Urinary bladder (tissue), 3 donors: ENCODE measurements at regions not wholly inside any gene's neighbourhood (a gene's known extent, or its start where the extent isn't known, plus 50 kb on each side); places are given as distances from the start of the nearest gene placed in this dataset.

Experiments
- DNase-seq: peaks from one replicate; pipeline ENCODE4 v3.0.0-alpha.2; 2015; ENCODE audit errors: extremely low spot score
- H3K27ac ChIP-seq: one replicate; pipeline ENCODE4 v1.5.1; 2013; ENCODE audit warnings: low read depth, mild to moderate bottlenecking, moderate library complexity
- H3K36me3 ChIP-seq: one replicate; pipeline ENCODE4 v1.6.1; 2013; ENCODE audit warnings: mild to moderate bottlenecking, moderate library complexity; ENCODE audit not compliant: insufficient read depth
- H3K4me1 ChIP-seq: one replicate; pipeline ENCODE4 v1.6.1; 2013; ENCODE audit warnings: mild to moderate bottlenecking, moderate library complexity; ENCODE audit not compliant: insufficient read depth
- H3K4me3 ChIP-seq: one replicate; pipeline ENCODE4 v1.5.1; 2013; ENCODE audit warnings: low read depth, low read length
- WGBS: extraction: QIAGEN DNeasy Blood & Tissue Kit; methylation state at CpG from one replicate; pipeline ENCODE4 v1.1.7; 2013; 5-methylcytosine and 5-hydroxymethylcytosine counted together
- donor health status: healthy with polysubstance abuse.
- donor health status: healthy.

DNA sequence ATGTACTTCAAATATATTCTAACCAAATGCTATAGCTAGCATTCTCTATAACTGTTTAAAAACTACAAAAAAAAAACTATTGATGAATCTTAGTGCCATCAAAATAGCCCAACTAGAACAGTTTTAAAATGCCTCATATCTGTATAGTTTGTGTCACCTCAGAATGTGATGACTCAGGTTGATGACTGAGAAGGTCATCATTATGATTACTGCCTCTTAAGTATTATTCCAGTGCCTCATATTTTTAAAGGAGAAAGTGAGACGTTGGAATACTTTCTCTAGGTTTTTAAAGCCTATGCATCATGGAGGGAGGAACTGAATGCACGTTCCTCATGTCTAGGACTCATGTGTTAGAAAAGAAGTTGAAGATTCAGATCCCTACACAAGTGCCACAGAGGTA lies 88.2 kb downstream of the TMA16 start:
- Histone ChIP-seq H3K4me3 (no peak overlapping the region), H3K36me3 (no peaks in the 10 kb centered on the region), H3K27ac (no peak overlapping the region), H3K4me1 (no peaks in the 10 kb centered on the region)
- DNase-seq: no peak
- 63% methylated on average over 2 of the region's 2 CpGs for WGBS

DNA sequence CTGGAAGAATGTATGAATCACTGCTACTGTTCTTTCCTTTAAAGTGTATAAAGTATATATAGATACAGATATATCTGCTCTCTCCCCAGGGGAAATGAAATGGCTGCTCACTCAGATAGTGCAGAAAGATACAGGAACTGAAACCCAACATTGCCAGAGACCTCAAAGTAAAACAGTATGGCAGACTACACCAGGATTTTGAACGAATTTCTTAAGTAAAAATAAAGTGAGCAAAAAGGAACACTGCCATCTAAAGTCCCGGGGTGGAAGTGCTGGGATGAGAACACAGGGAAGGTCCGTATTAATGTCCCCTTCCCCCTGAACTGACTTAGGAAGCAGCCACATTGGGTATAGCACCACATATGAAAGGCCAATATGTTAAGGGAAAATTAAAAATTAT lies 93.4 kb downstream of the TMA16 start:
- 82% methylated on average over 3 of the region's 3 CpGs for WGBS
- Histone ChIP-seq H3K4me3 (no peak overlapping the region), H3K4me1 (no peaks in the 10 kb centered on the region), H3K27ac (no peak overlapping the region), H3K36me3 (no peaks in the 10 kb centered on the region)
- no peak for DNase-seq

DNA sequence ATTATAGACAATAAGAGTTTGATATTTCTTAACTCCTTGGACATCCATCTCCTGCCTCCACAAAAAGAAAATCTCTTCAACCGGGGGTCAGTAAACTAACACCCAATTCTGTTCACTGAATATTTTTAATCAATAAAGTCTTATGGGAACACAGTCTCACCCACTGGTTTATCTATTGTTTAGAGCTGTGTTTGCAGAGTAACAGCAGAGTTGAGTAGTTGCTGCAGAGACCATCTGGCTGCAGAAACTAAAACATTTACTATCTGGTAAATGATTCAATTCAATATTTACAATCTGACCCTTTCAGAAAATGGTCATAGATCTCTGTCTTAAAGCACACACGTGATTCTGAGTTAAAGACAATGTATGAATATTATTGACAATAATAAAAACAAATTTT lies 94.0 kb downstream of the TMA16 start:
- no peaks in the 10 kb centered on the region for H3K36me3 ChIP-seq
- WGBS: 38% methylated on average over 2 of the region's 2 CpGs
- H3K4me1 ChIP-seq: no peaks in the 10 kb centered on the region
- no peak overlapping the region for H3K4me3 ChIP-seq
- DNase-seq: no peak
- H3K27ac ChIP-seq: no peak overlapping the region

DNA sequence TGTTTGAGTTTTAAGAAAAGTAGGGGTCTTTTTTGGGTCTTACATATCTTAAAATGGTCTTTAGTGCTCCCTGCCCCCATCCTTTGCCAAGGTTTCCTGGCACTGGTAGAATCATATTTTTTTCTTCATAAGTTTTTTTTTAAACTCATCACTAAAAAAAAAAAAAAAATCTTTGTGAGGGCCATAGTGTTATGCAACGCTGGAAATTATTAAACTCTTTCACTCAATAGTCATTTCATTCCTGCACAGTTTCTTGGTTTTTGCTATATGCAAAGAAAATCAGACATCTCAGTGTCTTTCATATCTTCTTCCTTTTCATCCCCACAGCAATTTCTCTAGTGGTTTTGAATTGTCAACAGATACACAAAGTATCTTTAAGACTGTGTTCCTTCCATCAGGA lies 95.6 kb downstream of the TMA16 start:
- Histone ChIP-seq H3K4me1 (no peaks in the 10 kb centered on the region), H3K36me3 (no peaks in the 10 kb centered on the region), H3K4me3 (no peak overlapping the region), H3K27ac (no peak overlapping the region)
- DNase-seq: no peak
- 80% methylated on average over 1 of the region's 1 CpG for WGBS

DNA sequence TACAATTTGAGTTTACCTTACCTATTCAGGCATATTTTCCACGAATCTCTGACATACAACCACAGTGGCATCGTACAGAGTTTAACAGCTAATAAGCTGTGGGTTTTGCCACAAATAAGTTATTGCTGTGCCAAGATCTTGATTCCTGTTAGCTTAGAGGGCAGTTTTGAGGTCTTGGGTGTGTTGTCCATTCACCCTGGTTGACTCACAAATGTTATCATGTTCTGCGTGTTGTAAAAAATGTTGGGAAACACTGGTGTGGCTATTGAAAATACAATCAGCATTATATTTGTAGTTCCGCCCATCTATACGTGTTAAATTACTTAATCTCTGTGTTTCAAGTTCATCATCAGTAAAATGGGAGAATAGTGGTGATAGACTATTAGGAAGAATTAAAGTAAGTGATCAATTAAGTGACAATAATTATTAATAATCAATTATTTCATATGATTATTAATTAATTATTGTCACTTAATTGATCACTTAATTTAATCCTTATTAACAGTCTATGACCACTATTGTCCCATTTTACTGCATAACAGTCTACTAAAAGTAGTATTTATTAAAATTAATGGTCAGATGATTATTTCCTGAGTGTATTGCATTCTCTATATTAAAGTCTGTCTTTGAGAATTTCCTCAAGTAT lies 96.3 kb downstream of the TMA16 start:
- Histone ChIP-seq H3K4me1 (no peaks in the 10 kb centered on the region), H3K27ac (no peak overlapping the region), H3K4me3 (no peak overlapping the region), H3K36me3 (no peaks in the 10 kb centered on the region)
- DNase-seq: no peak
- WGBS: 80% methylated on average over 5 of the region's 5 CpGs

DNA sequence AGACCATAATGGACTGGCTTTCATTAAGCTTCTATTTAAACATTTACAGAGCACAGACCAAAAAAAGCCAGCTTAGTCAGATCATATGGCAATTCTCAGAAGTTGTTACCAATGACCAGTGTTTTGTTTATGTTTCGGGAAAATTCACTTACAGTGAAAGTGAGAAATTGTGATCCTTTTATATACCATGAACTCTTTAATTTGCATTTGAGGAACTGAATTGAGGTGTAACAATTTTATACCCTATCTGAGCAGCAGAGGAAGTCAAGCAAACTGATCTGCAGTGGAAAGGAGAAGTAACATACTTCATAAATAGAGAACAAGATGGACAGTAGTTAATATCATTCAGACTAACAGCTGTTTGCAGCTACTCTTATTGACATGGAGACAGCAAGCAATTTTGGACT lies 97.1 kb downstream of the TMA16 start:
- H3K4me3 ChIP-seq: no peak overlapping the region
- H3K27ac ChIP-seq: no peak overlapping the region
- DNase-seq: no peak
- no peaks in the 10 kb centered on the region for H3K4me1 ChIP-seq
- whole genome bisulfite sequencing: 60% methylated on average over 1 of the region's 1 CpG
- H3K36me3 ChIP-seq: no peaks in the 10 kb centered on the region

DNA sequence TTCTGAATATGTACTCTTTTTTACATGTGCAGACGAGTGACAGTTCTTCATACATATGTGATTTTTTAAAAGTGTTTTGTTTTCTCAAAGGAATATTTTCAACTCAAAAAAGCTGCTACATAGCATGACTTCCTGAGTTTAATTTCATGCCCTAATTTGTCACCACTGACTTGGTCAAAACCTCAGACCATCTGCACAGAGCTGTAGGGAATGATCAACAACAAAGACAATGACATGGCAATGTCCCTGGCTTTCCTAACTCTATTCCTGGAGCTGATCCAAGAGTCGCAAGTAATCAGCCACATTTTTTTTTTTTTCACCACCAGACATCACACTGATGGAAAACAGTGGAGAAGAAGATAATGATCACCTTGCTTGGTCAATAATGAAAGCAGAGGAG lies 97.7 kb downstream of the TMA16 start:
- 64% methylated on average over 2 of the region's 2 CpGs for WGBS
- DNase-seq: no peak

DNA sequence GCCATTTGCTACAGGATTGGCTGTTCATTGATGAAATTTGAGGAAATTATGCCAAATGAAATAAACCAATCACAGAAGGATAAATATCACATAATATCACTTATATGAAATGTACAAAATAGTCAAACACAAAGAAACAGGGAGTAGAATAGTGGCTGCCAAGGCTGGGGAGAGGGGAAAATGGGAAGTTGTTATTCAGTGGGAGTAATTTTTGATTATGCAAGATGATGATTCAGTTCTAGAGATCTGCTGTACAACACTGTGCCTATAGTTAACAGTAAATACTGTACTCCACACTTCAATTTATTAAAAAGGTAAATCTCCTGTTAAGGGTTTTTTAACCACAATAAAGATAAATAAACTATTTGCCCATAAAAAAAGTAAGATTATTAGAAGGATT lies 101.1 kb downstream of the TMA16 start:
- H3K36me3 ChIP-seq: no peaks in the 10 kb centered on the region
- DNase-seq: no peak
- H3K4me3 ChIP-seq: no peak overlapping the region
- no peaks in the 10 kb centered on the region for H3K4me1 ChIP-seq
- no peak overlapping the region for H3K27ac ChIP-seq

More for the DNA sequence above, 97.7 kb downstream of the TMA16 start:
- H3K4me1 ChIP-seq: no peaks in the 10 kb centered on the region
- no peak overlapping the region for H3K27ac ChIP-seq
- H3K4me3 ChIP-seq: no peak overlapping the region
- H3K36me3 ChIP-seq: no peaks in the 10 kb centered on the region

DNA sequence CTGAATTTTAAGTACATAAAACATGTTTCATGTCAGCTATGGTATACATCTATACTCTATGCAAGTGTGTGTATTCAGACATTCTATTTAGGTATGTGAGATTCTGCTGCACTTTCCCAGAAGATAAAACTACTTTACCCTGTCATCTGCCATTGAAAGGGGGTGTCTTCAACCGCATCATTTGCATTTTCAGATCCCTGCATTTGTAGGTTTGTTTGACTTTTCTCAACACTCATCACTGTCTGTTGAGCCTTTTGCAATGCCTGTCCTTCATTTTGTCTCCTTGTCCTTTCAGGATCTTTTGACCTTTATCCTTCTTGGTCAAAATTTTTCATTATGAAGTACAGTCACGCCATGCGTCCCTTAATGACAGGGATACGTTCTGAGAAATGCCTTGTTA lies 103.5 kb downstream of the TMA16 start:
- no peak overlapping the region for H3K4me3 ChIP-seq
- H3K4me1 ChIP-seq: no peaks in the 10 kb centered on the region
- no peak overlapping the region for H3K27ac ChIP-seq
- no peak for DNase-seq
- 90% methylated on average over 4 of the region's 4 CpGs for WGBS
- no peaks in the 10 kb centered on the region for H3K36me3 ChIP-seq

DNA sequence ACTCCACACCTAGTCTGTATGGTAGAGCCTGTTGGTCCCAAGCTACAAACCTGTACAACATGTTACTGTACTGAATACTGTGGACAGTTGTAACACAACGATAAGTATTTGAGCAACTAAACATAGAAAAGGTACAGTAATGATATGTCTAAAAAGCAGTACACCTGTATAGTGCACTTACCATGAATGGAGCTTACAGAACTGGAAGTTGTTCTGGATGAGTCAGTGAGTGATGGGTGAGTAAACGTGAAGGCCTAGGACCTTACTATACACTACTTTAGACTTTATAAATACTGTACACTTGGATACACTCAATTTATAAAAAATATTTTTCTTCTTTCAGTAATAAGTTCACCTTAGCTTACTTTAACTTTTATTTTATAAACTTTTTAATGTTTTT lies 104.0 kb downstream of the TMA16 start:
- DNase-seq: no peak
- Histone ChIP-seq H3K27ac (no peak overlapping the region), H3K4me3 (no peak overlapping the region), H3K4me1 (no peaks in the 10 kb centered on the region), H3K36me3 (no peaks in the 10 kb centered on the region)
- 88% methylated on average over 2 of the region's 2 CpGs for WGBS

DNA sequence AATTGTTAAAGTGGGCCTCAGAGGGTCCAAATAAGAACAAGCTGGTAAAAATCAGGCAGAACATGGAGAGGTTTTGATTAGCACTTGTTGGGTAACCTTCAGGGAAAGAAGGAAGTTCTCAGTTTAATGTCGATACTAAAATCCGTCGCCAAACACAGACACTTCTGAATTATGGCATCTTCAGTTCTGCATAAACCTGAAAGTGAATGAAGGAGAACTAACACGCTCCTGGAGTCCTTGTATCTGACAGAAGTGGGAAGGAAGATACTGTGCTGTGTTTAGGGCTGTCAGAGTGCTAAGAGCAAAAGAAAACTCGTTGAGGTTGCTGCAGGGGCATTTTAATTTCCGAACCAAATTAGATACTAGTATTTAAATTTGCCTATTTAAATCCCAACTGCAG lies 106.2 kb downstream of the TMA16 start:
- no peak for DNase-seq
- H3K4me3 ChIP-seq: no peak overlapping the region
- 71% methylated on average over 6 of the region's 6 CpGs for WGBS

DNA sequence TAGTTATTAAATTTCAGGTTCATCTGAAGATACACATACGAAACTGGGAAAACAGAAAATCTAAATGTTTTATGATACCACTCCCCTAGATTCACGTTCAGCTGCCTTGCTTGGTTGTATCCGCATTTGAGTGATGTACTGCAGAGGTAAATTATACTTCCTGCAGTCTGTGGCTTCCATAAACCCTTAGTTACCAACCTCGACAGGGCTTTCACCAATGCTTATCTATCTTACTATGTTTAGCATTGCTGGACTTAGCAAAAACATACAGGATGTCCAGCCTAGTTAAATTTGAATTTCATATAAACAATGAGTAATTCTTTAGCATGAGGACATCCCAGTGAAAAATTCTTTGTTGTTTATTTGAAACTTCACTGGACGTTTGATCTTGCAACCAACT lies 108.8 kb downstream of the TMA16 start:
- no peaks in the 10 kb centered on the region for H3K36me3 ChIP-seq
- 30% methylated on average over 5 of the region's 5 CpGs for WGBS
- no peak overlapping the region for H3K27ac ChIP-seq
- no peaks in the 10 kb centered on the region for H3K4me1 ChIP-seq
- no peak overlapping the region for H3K4me3 ChIP-seq
- no peak for DNase-seq

More for the DNA sequence above, 106.2 kb downstream of the TMA16 start:
- H3K36me3 ChIP-seq: no peaks in the 10 kb centered on the region
- H3K4me1 ChIP-seq: no peaks in the 10 kb centered on the region
- H3K27ac ChIP-seq: no peak overlapping the region

DNA sequence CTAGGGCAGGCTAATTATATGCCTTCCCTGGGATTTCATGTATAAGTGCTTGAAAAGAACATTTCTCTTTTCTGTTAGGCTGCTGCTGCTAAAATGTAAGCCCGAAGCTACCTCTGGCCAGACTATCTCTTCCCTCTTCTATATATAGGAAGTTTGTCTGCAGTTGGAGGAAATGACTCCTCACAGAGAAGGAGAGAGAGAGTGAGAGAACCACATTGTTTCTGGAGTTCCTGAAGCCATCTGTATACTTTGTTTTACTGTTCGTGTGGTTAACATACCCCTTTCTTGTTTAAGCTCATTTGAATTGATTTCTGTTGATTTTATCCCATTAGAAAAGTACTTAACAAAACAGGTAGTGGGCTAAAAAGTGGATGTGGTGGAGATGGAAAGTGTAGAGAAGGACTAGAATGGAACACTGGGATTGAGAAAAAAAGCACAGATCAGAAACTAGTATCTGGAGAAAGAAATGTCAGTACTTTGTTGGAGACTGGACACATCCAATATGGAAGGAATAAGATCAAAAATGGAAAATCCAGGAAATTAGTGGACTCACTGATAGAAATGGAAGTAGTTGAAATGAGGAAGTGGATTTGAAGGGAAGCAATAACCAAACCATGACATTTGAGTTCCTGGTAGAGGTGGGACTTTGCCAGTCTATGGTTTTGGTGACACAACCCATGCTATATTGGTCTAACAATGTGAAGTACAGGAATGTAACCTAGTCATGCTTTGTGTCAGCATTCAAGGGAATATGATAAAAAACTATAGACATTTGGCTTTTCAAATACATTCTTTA lies 112.6 kb downstream of the TMA16 start:
- no peak for DNase-seq
- Histone ChIP-seq H3K4me3 (no peak overlapping the region), H3K36me3 (no peaks in the 10 kb centered on the region), H3K4me1 (no peaks in the 10 kb centered on the region), H3K27ac (no peak overlapping the region)
- 71% methylated on average over 2 of the region's 2 CpGs for WGBS

DNA sequence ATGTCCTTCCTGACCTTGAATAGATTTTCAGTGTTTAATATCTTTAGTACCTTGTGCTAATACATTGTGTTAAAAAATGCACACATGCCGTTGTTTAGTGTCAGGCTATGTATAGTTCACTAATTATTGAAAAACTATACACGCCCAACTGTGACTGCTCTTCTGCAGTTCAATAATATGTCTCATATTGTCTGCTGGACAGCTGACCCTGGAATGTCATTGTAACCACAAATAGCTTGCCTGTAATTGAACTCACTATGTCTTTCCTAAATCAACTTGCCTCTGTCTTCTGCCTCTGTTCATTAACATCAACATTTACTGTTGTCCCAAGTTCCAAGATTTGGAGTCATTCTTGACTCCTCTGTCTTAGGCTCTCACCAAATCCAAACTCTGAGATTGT lies 114.5 kb downstream of the TMA16 start:
- Histone ChIP-seq H3K36me3 (no peaks in the 10 kb centered on the region), H3K4me3 (no peak overlapping the region), H3K4me1 (no peaks in the 10 kb centered on the region), H3K27ac (no peak overlapping the region)
- WGBS: 83% methylated on average over 2 of the region's 2 CpGs
- no peak for DNase-seq
